ENCODE measurements at regions not wholly inside any gene's neighbourhood (a gene's known extent, or its start where the extent isn't known, plus 50 kb on each side); places are given as distances from the start of the nearest gene placed in this dataset.

DNA sequence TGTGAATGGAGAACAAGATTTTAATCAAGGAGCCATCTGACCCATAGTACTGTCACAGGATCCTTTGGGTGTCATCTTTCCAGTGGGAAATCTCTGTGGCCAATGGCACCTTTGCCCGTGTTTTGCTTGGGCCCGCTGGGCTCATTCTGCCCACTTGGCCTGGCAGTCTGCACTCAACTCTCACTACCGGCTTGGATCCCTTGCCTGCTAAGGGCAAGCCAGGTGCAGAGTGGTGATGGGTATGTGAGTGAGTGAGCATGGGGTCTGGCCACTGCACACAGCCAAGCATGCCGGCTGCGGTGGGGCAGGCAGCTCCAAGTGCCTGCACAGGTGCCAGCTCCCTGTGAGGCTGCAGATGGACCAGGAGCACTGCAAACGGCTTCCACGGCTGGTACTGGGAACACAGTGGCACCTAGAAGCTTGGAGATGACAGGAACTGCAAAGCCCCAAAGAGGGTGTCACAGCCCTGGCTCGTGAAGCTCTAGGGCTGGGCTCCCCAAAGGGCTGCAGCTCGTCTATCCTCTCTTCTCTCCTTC lies 454.5 kb downstream of the TMA16 start:
- H3K4me3 ChIP-seq (ENCODE audit: control insufficient read depth, low read depth, low read length), result no peak overlapping the region
- DNase-seq (ENCODE audit: low read depth), result no peak
- TF ChIP-seq, protein P1, sequence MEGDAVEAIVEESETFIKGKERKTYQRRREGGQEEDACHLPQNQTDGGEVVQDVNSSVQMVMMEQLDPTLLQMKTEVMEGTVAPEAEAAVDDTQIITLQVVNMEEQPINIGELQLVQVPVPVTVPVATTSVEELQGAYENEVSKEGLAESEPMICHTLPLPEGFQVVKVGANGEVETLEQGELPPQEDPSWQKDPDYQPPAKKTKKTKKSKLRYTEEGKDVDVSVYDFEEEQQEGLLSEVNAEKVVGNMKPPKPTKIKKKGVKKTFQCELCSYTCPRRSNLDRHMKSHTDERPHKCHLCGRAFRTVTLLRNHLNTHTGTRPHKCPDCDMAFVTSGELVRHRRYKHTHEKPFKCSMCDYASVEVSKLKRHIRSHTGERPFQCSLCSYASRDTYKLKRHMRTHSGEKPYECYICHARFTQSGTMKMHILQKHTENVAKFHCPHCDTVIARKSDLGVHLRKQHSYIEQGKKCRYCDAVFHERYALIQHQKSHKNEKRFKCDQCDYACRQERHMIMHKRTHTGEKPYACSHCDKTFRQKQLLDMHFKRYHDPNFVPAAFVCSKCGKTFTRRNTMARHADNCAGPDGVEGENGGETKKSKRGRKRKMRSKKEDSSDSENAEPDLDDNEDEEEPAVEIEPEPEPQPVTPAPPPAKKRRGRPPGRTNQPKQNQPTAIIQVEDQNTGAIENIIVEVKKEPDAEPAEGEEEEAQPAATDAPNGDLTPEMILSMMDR (IDR thresholded peaks at IDR 0.05; ENCODE audit: control insufficient read depth, insufficient read depth, low read depth, low read length, missing control alignments), result no peak

DNA sequence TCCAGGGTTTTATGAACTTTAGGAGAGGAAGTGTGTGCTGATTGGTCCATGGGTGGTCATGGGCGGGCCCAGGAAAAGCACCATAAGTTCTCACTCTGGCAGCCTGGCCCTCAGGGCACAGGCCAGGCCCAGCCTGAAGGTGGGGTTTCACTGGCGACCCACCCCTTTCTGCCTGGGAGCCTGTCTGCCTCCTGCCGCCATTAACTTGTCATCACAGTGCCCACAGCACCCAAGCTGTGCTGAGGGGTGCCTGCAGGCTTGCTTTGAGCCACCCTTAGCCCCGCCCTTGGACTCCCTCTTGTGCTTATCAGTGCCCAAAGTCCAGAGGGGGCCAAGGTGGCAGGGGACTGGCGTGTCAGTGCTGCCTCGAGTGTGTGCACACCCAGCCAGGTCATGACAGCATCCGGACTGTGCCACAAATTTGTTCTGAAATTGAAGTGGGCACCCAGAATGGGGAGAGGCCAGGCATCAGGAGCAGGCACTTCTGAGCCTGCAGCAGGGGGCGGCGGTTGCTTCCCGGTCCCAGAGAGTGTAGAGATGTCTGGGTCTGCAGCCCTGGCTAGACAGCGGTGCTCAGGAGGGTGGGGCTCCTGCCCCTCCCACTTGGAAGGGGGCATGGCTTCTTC lies 455.6 kb downstream of the TMA16 start:
- TF ChIP-seq, protein P1 (IDR thresholded peaks at IDR 0.05; ENCODE audit: control insufficient read depth, insufficient read depth, low read depth, low read length, missing control alignments), result no peak
- DNase-seq (ENCODE audit: low read depth), result no peak
- H3K4me3 ChIP-seq (ENCODE audit: control insufficient read depth, low read depth, low read length), result no peak overlapping the region

DNA sequence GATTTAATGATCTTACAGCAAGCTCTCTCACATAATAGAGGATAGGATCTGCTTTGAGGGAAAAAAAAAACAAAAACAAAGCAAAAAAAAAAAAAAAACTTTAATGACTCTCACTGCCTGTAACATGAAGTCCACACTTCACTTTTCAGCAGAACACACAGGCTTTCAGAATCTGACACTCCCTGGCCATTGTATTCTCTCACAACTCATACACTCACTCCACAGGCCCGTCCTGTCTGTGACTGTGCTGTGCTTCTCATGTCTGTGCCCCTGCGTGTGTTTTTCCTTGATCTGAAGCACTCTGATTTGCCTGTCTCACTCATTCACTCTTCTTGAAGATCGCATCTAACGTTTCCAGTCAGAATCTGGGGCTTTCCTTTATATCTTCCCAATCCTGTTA lies 460.8 kb downstream of the TMA16 start:
- H3K4me3 ChIP-seq (ENCODE audit: control insufficient read depth, low read depth, low read length), result no peak overlapping the region
- DNase-seq (ENCODE audit: low read depth), result no peak
- TF ChIP-seq, protein P1 (IDR thresholded peaks at IDR 0.05; ENCODE audit: control insufficient read depth, insufficient read depth, low read depth, low read length, missing control alignments), result no peak

DNA sequence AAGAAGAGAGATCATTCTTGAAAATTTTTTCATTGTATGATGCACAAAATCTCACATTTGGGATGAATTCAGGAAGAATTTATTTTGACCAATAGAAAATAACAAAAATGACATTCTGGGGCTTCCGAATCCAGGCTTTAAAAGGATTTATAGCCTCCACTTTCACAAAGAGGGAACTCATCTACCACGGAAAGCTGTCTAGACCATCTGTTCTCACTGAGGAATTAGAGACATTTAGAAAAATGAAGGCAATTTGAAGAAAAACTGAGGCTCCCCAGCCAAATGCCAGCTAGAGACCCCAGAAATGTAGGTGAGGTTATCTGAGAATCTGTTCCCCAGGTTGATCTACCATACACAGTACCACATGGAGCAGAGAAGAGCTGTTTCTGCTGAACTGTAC lies 464.3 kb downstream of the TMA16 start:
- no peak for DNase-seq (ENCODE audit: low read depth)
- H3K4me3 ChIP-seq (ENCODE audit: control insufficient read depth, low read depth, low read length), result no peak overlapping the region
- TF ChIP-seq, protein P1 (IDR thresholded peaks at IDR 0.05; ENCODE audit: control insufficient read depth, insufficient read depth, low read depth, low read length, missing control alignments), result no peak

DNA sequence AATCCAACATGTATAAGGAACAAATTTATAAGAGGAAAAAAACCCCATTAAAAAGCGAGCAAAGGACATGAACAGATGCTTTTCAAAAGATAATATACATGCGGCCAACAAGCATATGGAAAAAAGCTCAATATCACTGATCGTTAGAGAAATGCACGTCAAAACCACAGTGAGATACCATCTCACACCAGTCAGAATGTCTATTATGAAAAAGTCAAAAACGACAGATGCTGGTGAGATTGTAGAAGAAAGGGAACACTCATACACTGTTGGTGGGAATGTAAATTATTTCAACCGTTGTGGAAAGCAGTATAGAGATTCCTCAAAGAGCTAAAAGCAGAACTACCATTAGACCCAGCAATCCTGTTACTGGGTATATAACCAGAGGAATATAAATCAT lies 465.4 kb downstream of the TMA16 start:
- no peak overlapping the region for H3K4me3 ChIP-seq (ENCODE audit: control insufficient read depth, low read depth, low read length)
- TF ChIP-seq, protein P1 (IDR thresholded peaks at IDR 0.05; ENCODE audit: control insufficient read depth, insufficient read depth, low read depth, low read length, missing control alignments), result no peak
- no peak for DNase-seq (ENCODE audit: low read depth)

DNA sequence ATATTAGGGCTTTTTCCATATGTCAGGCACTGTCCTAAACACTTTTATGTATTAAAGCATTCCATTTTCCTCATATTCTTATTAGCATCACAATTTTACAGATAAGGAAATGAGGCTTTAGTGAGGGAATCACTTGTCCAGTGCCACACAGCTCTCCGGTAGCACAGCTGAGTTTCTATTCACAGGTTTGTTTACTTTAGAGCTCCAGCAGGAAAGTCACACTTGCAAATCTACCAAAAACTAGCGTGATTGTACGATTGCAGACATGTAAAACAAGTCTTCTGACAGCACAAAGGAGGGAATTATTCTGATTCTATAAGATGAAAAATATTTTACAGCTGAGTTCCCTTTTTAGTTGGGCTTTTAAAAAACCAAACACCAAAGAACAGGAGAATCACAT lies 472.1 kb downstream of the TMA16 start:
- no peak for DNase-seq (ENCODE audit: low read depth)
- H3K4me3 ChIP-seq (ENCODE audit: control insufficient read depth, low read depth, low read length), result no peak overlapping the region
- TF ChIP-seq, protein P1 (IDR thresholded peaks at IDR 0.05; ENCODE audit: control insufficient read depth, insufficient read depth, low read depth, low read length, missing control alignments), result no peak

All from AG09309 (cell line).